ENCODE measurements at regions not wholly inside any gene's neighbourhood (a gene's known extent, or its start where the extent isn't known, plus 50 kb on each side); places are given as distances from the start of the nearest gene placed in this dataset.

DNA sequence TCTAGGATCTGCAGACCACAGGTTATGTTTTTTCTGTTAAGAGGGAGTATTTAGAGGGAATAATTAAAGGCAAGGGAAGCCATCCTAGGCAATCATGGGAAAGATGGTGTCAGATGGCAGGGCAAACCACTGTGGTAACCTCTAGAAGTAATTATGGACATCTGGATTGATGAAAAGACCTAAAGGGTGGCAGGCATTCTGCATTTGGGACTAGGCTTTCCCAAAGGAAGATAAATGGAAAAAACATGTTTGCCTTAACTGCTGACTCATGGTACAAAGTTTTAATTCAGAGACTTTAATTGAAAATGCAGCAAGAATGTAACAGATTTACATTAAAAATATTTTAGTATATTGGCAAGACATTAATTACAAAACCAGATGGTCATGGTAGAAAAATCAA is 88.1 kb downstream of the TMEM30B start:
- no peak for DNase-seq (ENCODE audit: low read depth, low spot score)

DNA sequence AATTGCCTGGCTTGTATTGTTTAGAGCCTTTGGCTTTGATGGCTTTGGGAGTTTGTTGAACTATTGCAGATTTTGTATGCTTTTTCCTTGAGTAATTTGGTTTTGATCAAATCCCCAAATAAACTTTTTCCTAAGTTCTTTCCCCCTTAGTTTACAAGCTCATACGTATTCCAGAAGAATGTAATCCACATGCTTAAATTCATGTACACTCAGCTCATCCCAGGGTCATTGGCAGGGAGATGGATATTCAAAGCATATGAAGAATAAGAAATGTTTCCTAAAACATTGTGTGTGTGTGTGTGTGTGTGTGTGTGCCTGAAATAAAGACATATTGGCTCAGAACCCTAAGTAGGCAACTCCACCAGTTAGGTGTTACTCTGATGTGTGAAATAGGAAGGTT is 89.4 kb downstream of the TMEM30B start:
- DNase-seq (ENCODE audit: low read depth, low spot score) = no peak

DNA sequence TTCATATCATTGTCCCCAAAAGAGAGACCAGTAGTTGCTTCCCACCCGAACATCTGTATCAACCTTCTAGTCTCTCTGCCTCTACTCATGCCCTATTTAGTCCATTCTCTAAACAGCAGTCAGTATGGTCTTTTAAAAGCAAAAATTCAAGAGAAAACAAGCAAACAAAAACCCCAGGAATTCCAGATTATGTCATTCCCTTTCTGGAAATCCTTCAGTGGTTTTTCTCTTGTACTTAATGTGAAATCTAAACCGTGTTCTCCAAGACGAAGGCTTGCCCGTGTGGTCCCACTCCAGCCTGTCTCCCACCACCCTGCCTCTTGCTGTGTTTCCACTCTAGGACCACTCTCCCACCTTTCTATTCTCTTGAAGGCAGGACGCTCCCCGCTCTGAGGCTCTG is 90.8 kb downstream of the TMEM30B start:
- DNase-seq (ENCODE audit: low read depth, low spot score) = no peak

- peak; percentile 90 for DNase-seq (ENCODE audit: low read depth, low spot score)
Measured at GRCh38 chr14:61188978-61189808, 91.9 kb downstream of the TMEM30B start.

DNA sequence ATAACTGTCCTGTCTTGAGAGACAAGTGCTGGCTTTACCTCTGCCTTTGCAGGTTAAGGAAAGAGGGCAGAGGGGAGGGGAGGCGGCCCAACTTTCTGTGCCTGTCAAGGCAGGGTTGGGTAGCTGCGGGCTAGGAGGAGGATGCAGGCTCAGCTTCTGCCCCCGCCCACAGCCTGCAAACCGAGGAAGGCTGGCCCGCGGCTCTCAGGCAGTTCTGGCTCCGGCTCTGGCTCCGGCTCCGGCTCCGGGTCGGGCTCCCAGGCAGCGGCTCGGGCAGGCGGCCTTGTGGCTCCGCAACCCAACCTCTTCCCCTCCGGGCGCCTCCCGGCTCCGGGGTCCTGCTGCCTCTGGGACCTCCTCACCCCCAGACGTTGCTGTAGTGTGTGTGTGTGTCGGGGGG is 92.9 kb downstream of the TMEM30B start:
- no peak for DNase-seq (ENCODE audit: low read depth, low spot score)

- DNase-seq (ENCODE audit: low read depth, low spot score) = no peak
Measured at GRCh38 chr14:61187196-61187905, 93.8 kb downstream of the TMEM30B start.

GRCh38 chr14:61186341-61187195 is 94.6 kb downstream of the TMEM30B start:
- DNase-seq (ENCODE audit: low read depth, low spot score) = no peak

GRCh38 chr14:61185534-61185933 is 95.6 kb downstream of the TMEM30B start:
- no peak for DNase-seq (ENCODE audit: low read depth, low spot score)

DNA sequence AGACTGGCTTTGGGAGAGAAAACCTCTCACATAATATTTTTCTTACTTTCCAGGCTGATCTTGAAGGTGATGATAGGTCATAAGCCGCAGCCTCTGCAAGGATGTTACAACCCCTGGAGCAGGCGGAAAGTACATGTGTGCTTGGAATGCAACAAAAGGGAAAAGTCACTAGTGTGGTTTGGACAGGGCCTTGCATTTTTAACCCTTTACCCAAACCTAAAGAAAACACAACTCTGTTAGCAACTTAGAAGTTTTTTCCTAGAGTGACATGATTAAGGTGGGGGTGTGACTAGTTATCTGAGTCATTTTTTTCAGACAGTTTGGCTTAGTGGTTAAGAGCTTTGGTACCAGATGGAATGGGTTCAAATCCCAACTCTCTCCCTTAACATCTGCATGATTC is 97.0 kb downstream of the TMEM30B start:
- peak; percentile 59 for DNase-seq (ENCODE audit: low read depth, low spot score)

DNA sequence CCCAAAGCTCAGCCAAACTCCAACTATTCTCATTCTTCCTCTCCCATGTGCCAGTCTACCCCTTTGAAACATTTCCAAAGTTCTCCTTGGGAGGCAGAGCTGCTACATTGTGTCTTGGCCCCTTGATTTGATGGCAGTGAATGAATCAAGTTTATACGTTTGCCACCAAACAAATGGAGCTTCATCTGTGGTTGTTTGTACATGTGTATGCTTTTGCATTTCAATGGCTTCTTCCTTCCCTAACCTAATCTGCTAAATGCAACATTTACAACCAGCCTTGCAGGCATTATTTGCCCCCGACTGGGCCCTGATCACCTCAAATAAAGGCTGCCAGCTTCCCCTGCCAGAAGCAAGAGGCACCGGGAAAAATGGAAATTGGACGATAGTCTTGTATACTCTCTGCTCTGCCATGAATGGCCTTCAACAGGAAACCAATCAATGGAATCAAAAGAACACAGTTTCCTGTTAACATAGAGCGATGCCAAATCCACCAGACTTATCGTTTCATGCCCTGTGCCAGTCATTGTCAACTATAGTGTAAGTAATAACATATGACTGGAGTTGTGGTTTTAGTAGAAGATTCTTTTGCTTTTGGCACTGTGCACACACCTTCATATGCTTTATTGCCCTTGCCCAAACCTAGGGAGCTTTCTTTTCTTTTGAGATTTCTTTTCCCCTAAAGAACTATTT is 97.8 kb downstream of the TMEM30B start:
- DNase-seq (ENCODE audit: low read depth, low spot score) = no peak

DNA sequence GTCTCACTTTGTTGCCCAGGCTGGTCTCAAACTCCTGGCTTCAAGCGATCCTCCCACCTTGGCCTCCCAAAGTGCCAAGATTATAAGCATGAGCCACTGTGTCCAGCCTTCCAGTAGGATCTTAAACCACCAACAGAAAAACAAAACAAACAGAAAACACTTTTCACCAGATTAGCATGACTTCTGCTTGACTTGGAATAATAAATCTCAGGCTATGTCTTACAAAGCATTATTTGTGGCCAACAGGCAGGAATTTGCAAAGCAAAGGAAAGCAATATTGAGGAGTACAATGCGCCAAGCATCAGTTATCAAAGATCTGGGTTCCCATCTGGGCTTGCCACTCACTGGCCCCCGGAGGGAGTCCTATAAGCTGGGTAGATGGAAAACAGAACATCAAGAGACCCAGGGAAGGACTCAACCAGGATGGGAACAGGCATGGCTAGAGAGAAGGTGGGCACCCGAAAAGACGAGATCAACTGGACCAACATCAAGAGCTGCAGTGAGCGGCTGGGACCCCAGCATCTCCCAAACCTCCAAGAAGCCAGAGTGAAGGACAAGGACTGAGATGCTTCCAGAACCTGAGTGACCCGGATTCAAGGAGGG is 101.2 kb downstream of the TMEM30B start:
- no peak for DNase-seq (ENCODE audit: low read depth, low spot score)

DNA sequence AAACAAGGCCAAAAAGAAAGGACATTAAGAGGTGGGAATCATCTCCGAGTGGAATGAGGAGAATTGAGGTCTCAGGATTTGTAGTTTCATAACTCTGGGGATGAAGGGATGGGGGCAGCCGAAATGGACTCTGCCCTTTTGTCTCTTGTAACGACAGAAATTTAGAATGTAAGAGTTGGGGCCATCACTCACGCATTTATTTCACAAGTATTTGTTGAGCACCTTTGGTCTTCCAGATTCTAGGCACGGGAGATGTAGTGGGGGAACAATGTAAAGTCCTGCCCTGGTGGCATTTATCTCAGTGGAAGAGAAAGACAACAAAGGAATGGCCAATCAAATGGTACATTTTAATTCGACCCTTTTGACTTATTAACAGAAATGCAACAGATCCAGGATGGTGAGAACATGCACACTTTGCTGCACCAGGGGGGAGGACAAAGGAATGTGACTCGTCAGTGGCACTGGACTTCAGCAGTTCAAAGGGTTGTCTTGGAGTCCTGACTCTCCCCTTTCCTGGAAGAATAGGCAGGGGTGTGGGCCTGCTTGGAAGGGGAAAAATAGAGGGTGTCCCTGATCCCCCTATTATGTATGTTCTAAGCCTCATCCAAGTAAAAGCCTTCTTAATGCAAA is 102.0 kb downstream of the TMEM30B start:
- no peak for DNase-seq (ENCODE audit: low read depth, low spot score)

DNA sequence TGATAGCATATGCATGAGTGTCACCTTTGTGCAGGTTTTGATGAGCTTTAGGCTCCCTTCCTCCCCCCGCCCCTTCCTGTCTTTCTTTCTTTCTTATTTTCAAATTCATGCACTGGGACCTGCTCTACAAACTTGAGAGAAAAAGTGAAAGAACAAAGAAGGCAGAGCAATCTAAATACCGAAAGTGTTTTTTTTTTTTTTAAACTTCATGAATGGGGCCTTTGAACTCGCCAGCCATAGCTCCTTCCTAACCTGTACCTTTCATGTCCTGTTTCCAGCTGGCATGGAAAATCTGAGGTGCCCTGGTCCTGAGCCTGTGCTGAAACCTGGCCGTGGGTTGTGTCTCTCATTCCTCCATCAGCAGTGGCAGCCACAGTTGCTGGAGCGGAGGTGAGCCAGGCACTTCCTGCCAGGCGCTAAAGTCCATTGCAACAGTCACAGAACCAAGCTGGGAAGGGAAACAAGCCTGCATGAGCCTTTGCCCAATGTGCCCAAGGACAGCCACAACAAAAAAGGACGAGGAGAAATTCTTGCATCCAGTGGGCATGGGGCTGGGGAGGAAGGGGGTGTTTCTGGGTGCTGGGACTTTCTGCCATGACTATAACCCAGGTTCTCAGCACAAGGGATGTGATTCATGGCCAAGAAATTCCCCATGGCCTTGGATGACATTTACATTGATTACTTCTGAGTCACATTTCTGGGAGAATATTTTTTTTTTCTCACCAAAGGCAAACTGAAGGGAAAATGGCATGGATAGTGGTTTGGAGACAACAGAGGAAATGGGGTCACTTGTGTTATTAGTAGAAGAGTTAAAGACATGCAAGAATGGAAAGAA is 102.7 kb downstream of the TMEM30B start:
- no peak for DNase-seq (ENCODE audit: low read depth, low spot score)

GRCh38 chr14:61177279-61178225 is 103.6 kb downstream of the TMEM30B start:
- DNase-seq (ENCODE audit: low read depth, low spot score) = no peak

DNA sequence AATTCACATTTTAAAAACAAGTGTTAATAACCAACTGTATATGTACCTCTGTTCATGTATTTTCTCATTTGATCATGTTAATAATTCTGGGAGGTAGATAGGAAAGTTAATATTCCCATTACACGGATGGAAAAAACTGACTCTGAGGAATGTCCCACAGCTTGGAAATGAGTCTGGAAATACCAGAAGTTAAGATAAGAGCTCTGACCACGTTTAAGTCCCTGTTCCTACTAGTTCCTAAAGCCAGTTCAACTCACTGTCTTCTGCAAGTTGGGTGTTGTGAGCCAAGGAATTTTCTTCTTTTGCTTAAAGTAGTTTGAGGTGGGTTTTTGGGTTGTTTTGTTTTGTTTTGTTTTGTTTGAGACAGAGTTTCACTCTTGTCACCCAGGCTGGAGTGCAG is 104.5 kb downstream of the TMEM30B start:
- no peak for DNase-seq (ENCODE audit: low read depth, low spot score)

- DNase-seq (ENCODE audit: low read depth, low spot score) = no peak
Measured at GRCh38 chr14:61174987-61175386, 106.2 kb downstream of the TMEM30B start.

DNA sequence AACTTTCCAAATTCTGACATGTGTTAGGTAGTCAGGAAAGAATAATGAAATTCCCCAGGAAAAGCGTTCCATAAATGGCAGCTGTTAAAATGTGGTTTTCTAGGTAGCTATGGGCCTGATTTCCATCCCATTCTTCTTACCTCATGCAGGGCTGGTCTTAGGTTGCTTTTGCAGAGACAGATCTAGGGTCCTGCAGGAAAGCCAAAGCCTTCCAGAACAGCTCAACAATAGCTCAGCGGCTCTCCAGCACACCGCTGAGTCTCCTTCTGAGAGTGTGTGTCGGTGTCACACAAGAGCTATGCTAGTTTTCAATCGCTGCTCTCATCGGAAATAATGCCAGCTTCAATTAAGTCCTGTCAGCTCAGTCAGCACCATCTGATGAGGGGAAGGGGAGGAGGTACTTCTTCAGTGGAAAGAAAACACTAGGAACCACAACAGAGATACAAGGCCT is 106.7 kb downstream of the TMEM30B start:
- DNase-seq (ENCODE audit: low read depth, low spot score) = no peak

DNA sequence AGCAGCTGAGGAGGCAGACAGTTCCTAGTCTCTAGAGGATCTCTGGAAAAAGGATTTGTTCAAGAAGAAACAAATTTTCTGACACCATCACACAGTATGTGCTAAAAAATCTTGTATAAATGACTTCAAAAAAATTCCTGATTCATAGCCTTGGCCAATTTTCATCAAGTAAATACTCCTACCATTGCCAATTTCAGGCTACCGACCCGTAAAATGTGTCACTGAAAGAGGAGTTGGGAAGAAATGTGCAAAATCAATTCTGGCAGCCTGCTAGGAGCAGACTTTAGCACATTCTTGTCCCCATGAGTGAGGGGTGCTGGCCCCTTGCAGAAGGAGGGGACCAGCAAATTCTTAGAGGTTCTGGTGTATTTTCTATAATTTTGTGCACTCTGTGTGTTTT is 109.4 kb downstream of the TMEM30B start:
- no peak for DNase-seq (ENCODE audit: low read depth, low spot score)

- no peak for DNase-seq (ENCODE audit: low read depth, low spot score)
Measured at GRCh38 chr14:61168141-61168540, 113.0 kb downstream of the TMEM30B start.
